Stimulated activated CD4-positive, alpha-beta T cell treated with anti-CD3 and anti-CD28 coated beads, TNF-alpha, amount 100 ng/mL, for 24 hours (primary cell): ENCODE measurements at regions not wholly inside any gene's neighbourhood (a gene's known extent, or its start where the extent isn't known, plus 50 kb on each side); places are given as distances from the start of the nearest gene placed in this dataset.

ENCODE experiments used
- DNase-seq, 3 experiments: peaks; one replicate each; pipeline ENCODE4 v3.0.0-alpha.2; 2020; ENCODE audit warnings: low read depth in 3 of 3

- no peak for DNase-seq
Observed at GRCh38 chr21:16834791-16835190, 678.1 kb upstream of the CXADR start.

DNA sequence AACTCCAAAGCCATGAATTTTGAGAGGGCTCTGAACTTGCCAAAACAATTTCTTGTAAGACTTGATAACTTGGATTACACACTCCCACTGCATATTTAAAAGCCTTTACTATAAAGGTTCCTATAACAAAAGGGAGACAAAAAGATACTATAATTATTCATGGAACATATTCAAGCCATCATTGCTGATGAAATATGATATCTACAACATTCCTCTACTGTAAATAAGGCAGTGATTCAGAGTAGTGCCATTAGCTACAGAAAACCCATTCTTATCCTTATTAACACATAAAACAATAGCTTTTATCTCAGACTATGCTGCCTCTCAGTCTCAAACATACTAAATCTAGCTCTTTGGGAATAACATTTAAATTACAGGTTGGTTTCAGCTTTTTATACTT is 675.5 kb upstream of the CXADR start:
- no peak for DNase-seq

GRCh38 chr21:16837721-16838120 is 675.1 kb upstream of the CXADR start:
- DNase-seq = no peak

DNA sequence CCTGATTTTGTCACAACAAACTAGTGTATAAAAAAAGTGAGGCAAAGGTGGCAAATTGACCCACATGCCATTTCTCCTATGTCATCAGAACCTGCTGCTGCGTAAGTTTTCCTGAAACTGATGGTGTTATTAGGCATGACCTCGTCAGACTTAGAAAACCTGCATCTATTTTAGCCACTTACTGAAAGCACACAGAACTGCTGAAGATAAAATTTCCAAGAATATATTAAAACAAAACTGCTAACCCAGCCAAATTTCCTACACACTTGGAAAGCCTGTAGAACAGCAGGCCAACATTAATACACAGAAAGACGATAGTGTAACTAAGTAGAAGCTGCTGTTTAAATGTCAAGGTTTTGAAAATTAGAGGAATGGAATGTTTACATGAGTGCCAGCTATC is 674.5 kb upstream of the CXADR start:
- no peak for DNase-seq

DNA sequence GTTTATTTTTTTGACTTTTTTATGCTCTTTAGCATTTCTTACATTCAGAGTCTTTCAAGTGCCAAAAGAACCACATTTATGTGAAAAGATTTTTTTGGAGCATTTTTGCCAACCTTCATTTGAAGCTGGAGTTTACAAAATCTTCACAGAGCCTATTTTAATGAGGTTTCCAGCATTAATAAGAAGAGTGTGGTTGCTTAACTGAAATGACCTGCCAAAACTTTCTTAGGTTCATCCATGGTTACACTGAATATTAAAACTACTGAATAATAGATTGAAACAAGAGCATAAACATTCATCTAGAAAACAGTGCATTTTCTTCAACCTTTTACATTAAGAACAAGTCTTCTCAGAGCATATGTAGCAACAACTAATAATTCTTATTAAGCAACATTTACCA is 672.3 kb upstream of the CXADR start:
- no peak for DNase-seq

DNA sequence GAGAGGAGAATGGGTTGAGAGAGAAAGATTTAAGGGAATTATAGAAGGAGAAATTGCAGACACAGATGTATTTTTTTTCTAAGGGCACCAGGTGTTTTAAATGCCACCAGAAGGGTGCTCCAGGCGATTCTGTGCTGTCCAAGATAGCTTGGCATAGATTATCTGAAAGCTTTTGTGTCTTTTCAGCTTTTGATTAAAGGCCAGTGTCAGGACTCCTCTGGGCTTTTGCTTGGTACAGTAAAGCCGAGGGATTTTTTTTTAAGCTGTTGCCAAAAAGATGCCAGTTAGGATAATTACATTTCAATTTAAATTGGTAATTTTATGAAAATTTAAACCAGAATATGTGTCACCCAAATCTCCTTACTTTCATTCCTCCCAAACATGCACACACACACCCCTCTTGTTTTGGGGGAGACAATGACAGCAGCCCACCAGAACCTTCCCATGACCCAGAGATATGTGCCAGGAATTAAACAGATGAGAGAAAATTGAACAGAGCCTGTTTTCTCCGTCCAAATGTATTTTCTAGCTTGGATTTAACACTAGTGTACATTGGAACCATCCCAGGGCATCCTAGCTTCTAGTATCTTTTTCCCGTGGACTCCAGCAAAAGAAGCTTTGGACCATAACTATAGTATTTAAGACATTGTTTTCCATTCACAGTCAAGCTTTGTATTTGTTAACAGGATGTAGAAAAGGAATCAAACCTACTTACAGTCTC is 670.7 kb upstream of the CXADR start:
- DNase-seq = no peak

DNA sequence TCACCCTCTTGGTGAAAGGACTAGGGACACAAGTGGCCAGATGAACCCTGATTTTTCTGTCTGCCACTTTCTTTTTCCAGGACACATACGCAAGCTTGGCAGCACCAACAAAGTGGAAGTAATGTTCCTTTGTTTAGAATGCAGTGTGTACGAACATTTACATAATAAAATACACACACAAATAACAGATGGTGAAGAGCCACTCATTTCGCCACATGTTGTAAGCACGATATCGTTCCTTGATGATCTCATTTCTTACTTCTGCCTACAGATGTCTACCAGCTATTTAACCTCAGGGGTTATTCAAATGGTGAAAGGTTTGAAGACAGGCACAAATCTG is 670.2 kb upstream of the CXADR start:
- no peak for DNase-seq

GRCh38 chr21:16847211-16847610 is 665.6 kb upstream of the CXADR start:
- no peak for DNase-seq

- no peak for DNase-seq
Observed at GRCh38 chr21:16851054-16851453, 661.8 kb upstream of the CXADR start.

- no peak for DNase-seq
Observed at GRCh38 chr21:16855164-16855667, 657.6 kb upstream of the CXADR start.

DNA sequence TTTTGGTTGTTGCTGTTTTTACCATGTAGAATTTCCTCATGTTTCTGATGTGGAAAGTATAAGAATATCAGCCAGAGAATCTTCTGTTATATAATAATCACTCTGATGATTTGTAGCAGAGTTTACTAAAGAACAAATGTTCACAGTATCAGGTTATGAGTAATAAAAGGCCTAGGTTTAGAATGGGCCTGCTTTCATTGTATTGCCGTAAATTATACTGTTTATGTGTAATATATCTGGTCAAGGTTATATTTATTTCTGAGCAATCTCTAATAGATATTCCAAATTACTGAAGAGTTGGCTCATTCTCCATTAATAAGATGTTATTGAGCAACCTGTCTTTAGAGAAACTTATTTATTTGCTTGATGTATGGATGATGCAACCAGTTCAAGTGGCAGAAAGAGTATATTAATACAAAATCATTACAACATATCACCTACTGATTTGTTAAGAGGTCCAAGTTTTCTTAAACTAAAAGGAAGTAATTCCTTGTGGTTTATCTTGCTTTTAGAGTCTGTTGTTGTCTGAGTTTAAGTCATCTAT is 649.4 kb upstream of the CXADR start:
- DNase-seq = no peak

DNA sequence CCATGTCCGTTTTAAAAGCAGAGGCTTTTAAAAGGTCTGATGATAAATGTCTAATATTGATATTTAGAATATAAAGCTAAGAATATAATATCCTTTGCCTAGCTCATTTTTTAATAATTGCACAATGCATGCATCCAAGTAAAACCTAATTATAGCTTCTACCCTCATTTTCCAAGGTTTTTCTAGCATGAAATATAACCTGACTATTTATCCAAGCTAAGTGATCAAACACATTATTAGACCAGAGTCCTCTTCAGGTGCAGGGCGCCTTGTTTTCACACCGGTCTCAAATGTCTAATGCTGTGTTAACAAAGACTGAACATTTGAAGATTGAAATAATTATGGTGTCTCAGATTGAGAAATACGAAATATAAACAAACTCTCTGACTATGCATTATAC is 648.9 kb upstream of the CXADR start:
- DNase-seq = no peak

DNA sequence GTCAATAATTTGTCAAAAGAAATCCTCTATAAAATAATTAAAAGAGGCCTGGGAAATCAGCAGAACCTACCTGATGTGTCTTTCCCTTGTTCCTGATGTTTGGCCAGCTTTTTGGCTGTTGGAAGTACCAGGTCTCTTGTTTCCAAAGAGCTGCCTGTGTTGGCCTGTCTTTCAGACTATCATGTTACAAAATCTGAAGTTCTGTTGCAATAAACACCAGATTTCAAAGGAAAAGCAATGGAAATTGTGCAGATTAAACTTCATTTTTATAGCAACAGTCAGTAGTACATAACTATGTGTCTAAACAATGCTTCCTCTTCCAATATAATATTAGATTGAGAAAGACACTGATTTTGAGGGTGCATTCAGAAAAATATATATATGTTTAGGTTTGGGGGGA is 647.2 kb upstream of the CXADR start:
- DNase-seq = no peak

DNA sequence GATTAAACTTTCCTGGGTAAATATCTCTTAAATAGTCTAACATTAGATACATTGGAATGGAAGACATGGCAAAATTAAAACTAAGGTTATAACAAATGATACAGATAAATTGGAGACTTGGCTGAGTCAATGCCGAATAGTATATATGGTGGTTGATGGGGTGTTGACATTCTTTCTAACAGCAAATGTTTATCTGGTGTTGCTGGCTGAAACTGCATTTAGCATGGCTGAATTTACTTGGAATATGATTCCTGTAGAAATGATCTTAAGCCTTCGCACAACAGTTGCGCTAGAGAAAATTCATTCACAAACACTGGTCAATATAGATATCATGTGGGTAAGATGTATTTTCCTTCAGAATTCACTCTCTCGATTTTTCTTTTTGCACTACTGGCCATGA is 646.0 kb upstream of the CXADR start:
- DNase-seq = no peak

DNA sequence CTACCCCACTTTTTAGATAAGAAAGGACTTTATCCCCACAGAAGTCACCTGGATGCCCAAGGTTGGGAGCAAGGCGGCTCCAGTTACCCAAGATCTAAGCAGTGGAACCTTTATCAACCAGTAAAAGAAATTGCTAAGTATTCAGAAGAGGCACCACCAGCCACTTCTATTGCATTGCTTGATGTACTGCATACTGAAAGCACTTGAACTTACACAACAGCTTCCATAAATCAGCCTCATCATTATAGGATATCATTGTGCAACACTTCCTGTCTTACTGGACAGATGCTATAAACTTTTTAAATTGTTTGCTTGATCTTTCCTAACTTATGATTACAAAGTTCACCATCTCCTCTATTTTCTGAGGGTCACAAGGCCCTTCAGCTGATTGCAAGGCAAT is 642.7 kb upstream of the CXADR start:
- DNase-seq = no peak

- no peak for DNase-seq
Observed at GRCh38 chr21:16872616-16873015, 640.2 kb upstream of the CXADR start.

DNA sequence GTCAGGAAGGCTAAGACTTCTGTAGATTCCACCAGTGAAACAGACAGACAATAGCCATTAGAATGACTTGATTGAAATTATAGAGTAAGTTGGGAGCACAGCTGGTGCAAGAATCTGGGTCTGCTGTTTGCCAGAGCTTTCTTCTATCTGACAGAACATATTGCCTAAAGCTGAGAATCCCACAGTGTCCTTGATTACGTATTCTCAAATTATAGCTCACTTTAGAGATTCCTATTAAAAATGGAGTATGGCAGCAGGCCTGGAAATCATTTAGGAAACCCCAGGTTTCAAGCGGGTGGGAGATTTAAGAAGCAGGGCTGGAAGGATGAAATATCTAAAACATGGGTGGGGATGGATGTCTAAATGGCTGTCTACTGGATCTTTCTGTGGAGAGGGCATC is 639.7 kb upstream of the CXADR start:
- no peak for DNase-seq

- no peak for DNase-seq
Observed at GRCh38 chr21:16873596-16873995, 639.2 kb upstream of the CXADR start.

- no peak for DNase-seq
Observed at GRCh38 chr21:16879479-16879878, 633.4 kb upstream of the CXADR start.

- no peak for DNase-seq
Observed at GRCh38 chr21:16891821-16892220, 621.0 kb upstream of the CXADR start.

DNA sequence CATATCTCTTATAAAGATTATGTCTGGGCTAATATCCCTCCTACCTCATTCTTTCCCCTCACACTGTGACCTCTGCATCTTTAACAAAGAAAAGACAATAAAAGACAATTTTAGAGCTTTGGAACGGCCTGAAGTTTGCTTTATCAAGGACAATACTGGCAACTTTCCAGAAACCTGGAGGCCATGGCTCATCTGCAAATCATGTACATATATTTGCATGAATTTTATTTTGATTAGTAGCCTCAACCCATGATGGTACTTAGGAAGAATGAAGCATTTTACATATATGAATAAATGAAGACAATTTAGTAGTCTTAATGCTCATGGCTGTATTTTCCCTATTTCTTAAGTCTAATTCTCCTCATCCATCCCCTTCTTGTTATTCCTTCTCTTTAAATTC is 612.2 kb upstream of the CXADR start:
- DNase-seq = no peak

GRCh38 chr21:16908077-16908476 is 604.8 kb upstream of the CXADR start:
- DNase-seq = no peak

- no peak for DNase-seq
Observed at GRCh38 chr21:16910435-16911165, 602.2 kb upstream of the CXADR start.
